IMR-90 (cell line): ENCODE measurements at regions not wholly inside any gene's neighbourhood (a gene's known extent, or its start where the extent isn't known, plus 50 kb on each side); places are given as distances from the start of the nearest gene placed in this dataset.

ENCODE experiments used
- ATAC-seq: fragments of 200-7000 bp; cut with Tn5 transposase; 2 replicates; pipeline ENCODE4 v1.9.1; 2020; ENCODE audit warnings: low read depth, mild to moderate bottlenecking, moderate library complexity
- BruUV-seq: library from RNA; stranded (reverse); fragments of 400-500 nt; replicated peaks from 2 replicates; lab custom pipeline; 2021; lab: Mats Ljungman, UMichigan
- CTCF ChIA-PET: fragments of 300-600 bp; formaldehyde crosslinking; extraction: SDS; loops from one replicate; lab custom pipeline; 2021; ENCODE audit warnings: antibody characterized with exemption; lab: Yijun Ruan, JAX
- POLR2A ChIA-PET: fragments of 300-600 bp; sonication (Branson Sonifier 250); formaldehyde crosslinking; loops from one replicate; lab custom pipeline; 2022; ENCODE audit warnings: antibody characterized with exemption; ENCODE audit not compliant: unreplicated experiment; lab: Charles Lee
- DNase-seq: peaks from one replicate; pipeline ENCODE4 v3.0.0; 2013
- H2AFZ ChIP-seq: replicated peaks from 2 replicates; pipeline ENCODE3; 2013; ENCODE audit warnings: low read length, mild to moderate bottlenecking; ENCODE audit not compliant: poor library complexity
- H2AK5ac ChIP-seq: 2 replicates; pipeline ENCODE4 v1.6.1; 2013; ENCODE audit warnings: low read depth, low read length, inconsistent platforms
- H2AK9ac ChIP-seq: replicated peaks from 2 replicates; pipeline ENCODE3; 2013; ENCODE audit warnings: mild to moderate bottlenecking, low read depth, low read length, moderate library complexity; ENCODE audit not compliant: poor library complexity
- H2BK120ac ChIP-seq: 2 replicates; pipeline ENCODE4 v1.6.1; 2013; ENCODE audit warnings: low read depth, low read length, inconsistent platforms
- H2BK15ac ChIP-seq: 3 replicates; pipeline ENCODE4 v1.6.1; 2013; ENCODE audit warnings: low read depth, low read length, inconsistent platforms
- H2BK20ac ChIP-seq: 2 replicates; pipeline ENCODE4 v1.6.1; 2013; ENCODE audit warnings: low read depth, mild to moderate bottlenecking, inconsistent platforms, low read length, moderate library complexity
- H2BK5ac ChIP-seq: 2 replicates; pipeline ENCODE4 v1.6.1; 2013; ENCODE audit warnings: mild to moderate bottlenecking, low read depth, low read length, inconsistent platforms; ENCODE audit not compliant: poor library complexity, severe bottlenecking
- H3K14ac ChIP-seq: replicated peaks from 2 replicates; pipeline ENCODE4 v1.6.1; 2013; ENCODE audit warnings: low read depth, low read length, inconsistent platforms
- H3K18ac ChIP-seq: 2 replicates; pipeline ENCODE4 v1.6.1; 2013; ENCODE audit warnings: low read depth, low read length, control low read depth
- H3K23ac ChIP-seq: 2 replicates; pipeline ENCODE4 v1.6.1; 2013; ENCODE audit warnings: low read depth, low read length, inconsistent platforms
- H3K27ac ChIP-seq: 2 replicates; pipeline ENCODE4 v1.5.1; 2013; ENCODE audit warnings: mild to moderate bottlenecking, control low read depth, low read length; ENCODE audit not compliant: insufficient read depth
- H3K27me3 ChIP-seq: 2 replicates; pipeline ENCODE4 v1.6.1; 2013; ENCODE audit warnings: low read length; ENCODE audit not compliant: control insufficient read depth, insufficient read depth
- H3K36me3 ChIP-seq: 2 replicates; pipeline ENCODE4 v1.6.1; 2013; ENCODE audit warnings: low read length, mixed read lengths; ENCODE audit not compliant: control insufficient read depth, insufficient read depth
- H3K4ac ChIP-seq: 2 replicates; pipeline ENCODE4 v1.6.1; 2013; ENCODE audit warnings: low read depth, low read length, inconsistent platforms
- H3K4me1 ChIP-seq: 2 replicates; pipeline ENCODE4 v1.6.1; 2013; ENCODE audit warnings: low read length, mixed read lengths; ENCODE audit not compliant: control insufficient read depth, insufficient read depth
- H3K4me2 ChIP-seq: 2 replicates; pipeline ENCODE4 v1.6.1; 2013; ENCODE audit warnings: low read depth, mild to moderate bottlenecking, control low read depth, low read length, moderate library complexity
- H3K4me3 ChIP-seq: 2 replicates; pipeline ENCODE4 v1.5.1; 2013; ENCODE audit warnings: low read depth, mild to moderate bottlenecking, control low read depth, low read length, moderate library complexity; ENCODE audit not compliant: insufficient read depth
- H3K56ac ChIP-seq: 2 replicates; pipeline ENCODE4 v1.6.1; 2013; ENCODE audit warnings: low read length, inconsistent platforms; ENCODE audit not compliant: insufficient read depth; ENCODE audit errors: extremely low read depth
- H3K79me1 ChIP-seq, 2 experiments: 2 replicates each; pipeline ENCODE4 v1.6.1; 2013; ENCODE audit warnings: low read length in 2 of 2, inconsistent platforms in 1 of 2, low read depth in 1 of 2
- H3K9ac ChIP-seq: 2 replicates; pipeline ENCODE4 v1.6.1; 2013; ENCODE audit warnings: low read depth, low read length, control low read depth
- H3K9me1 ChIP-seq: 2 replicates; pipeline ENCODE4 v1.6.1; 2013; ENCODE audit warnings: low read length, inconsistent platforms; ENCODE audit not compliant: insufficient read depth
- H3K9me3 ChIP-seq: 2 replicates; pipeline ENCODE4 v1.6.1; 2013; ENCODE audit warnings: low read length; ENCODE audit not compliant: control insufficient read depth, insufficient read depth
- H4K20me1 ChIP-seq: 2 replicates; pipeline ENCODE4 v1.6.1; 2013; ENCODE audit warnings: low read length, inconsistent platforms; ENCODE audit not compliant: insufficient read depth
- H4K5ac ChIP-seq: 2 replicates; pipeline ENCODE4 v1.6.1; 2013; ENCODE audit warnings: mild to moderate bottlenecking, low read depth, low read length, control low read depth
- H4K8ac ChIP-seq, 2 experiments: 2 replicates each; pipeline ENCODE4 v1.6.1; 2013; ENCODE audit warnings: low read depth in 2 of 2, low read length in 2 of 2, control low read depth in 1 of 2, inconsistent platforms in 1 of 2
- H4K91ac ChIP-seq: 2 replicates; pipeline ENCODE4 v1.6.1; 2013; ENCODE audit warnings: low read depth, low read length, inconsistent platforms; ENCODE audit not compliant: insufficient read depth
- CHD1 ChIP-seq: IDR thresholded peaks from 2 replicates; pipeline ENCODE4 v1.6.1; 2012; ENCODE audit warnings: low read depth, low read length, improper control_type of control experiment
- WGBS, 2 experiments: methylation state at CpG; one replicate each; pipeline versions ENCODE4 v1.1.5 to v1.1.7; 2013; ENCODE audit warnings: missing lambda C conversion rate in 2 of 2; ENCODE audit not compliant: insufficient read length in 1 of 2; ENCODE audit errors: extremely low coverage in 2 of 2; 5-methylcytosine and 5-hydroxymethylcytosine counted together
- dilution Hi-C: fragments of 300-500 bp; cut with HindIII; formaldehyde crosslinking; loops from one replicate; pipeline ENCODE4 v1.14.3; 2018; ENCODE audit warnings: low sequenced_read_pairs; ENCODE audit not compliant: unreplicated experiment
- in situ Hi-C: fragments of 300-500 bp; cut with MboI; formaldehyde crosslinking; loops from 3 replicates; pipeline ENCODE4 v1.14.3; 2019; ENCODE audit warnings: low sequenced_read_pairs, inconsistent platforms, mixed read lengths
- intact Hi-C: fragments of 100-400 bp; cut with micrococcal nuclease; formaldehyde crosslinking; loops from 2 replicates; pipeline ENCODE4 v1.10.0; 2022

DNA sequence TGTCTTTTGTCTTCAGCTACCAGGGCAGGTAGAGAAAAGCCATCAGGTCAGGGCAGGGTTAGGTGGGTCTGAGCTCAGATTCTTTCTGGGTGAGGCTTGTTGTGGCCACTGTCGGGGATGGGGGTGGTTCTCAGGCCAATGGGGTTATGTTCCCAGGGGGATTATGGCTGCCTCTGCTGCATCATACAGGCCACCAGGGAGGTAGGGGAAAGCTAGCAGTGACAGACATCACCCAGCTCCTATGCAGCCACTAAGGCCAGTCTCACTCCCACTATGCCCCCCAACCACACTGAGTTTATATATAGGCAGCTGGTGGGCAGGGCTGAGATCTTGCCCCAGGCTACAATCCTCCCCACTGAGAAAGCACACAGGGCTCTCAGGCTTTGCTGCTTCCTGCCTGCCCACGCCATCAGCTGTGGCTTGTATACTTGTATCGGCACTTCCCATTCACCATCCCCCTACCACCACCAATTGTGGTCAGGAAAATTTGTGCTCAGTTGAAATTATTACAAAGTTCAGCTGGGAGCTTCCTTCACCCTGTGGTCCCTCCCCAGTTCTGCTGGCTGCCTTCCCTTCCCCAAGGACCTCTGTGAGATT lies 72.6 kb upstream of the PTPN13 start:
- H3K4me2 ChIP-seq = no peak overlapping the region
- H2AFZ ChIP-seq = no peak overlapping the region
- H3K23ac ChIP-seq = no peak overlapping the region
- DNase-seq (no peak), ATAC-seq (no peak)
- no peak overlapping the region for H2BK5ac ChIP-seq
- H3K56ac ChIP-seq = no peak overlapping the region
- H3K36me3 ChIP-seq = no peaks in the 10 kb centered on the region
- dilution Hi-C loops = no loop called here
- no peak overlapping the region for H4K5ac ChIP-seq
- BruUV-seq = no TSS peak
- peaks cover 5% of the 10 kb centered on the region for H3K9me3 ChIP-seq
- intact Hi-C loops = no loop called here
- no peak overlapping the region for H3K27ac ChIP-seq
- H2AK5ac ChIP-seq = no peak overlapping the region
- TF ChIP-seq CHD1 = no peak
- no peaks in the 10 kb centered on the region for H3K79me1 ChIP-seq
- H2BK20ac ChIP-seq = no peak overlapping the region
- WGBS, 2 experiments = no CpG with 5 or more reads among the region's 3 CpGs
- no peak overlapping the region for H2AK9ac ChIP-seq
- POLR2A ChIA-PET = no interaction called here
- CTCF ChIA-PET = interaction anchor here (0.5 kb wide), 1 partner anchor 64 kb away, joined by 3 read pairs; no protein-coding TSS in a partner anchor
- no peak overlapping the region for H4K91ac ChIP-seq
- peaks cover 2% of the 10 kb centered on the region; the same call in 1 of the 2 replicates for H3K27me3 ChIP-seq
- H3K4ac ChIP-seq = no peak overlapping the region
- no peak overlapping the region for H4K8ac ChIP-seq
- H3K9me1 ChIP-seq = no peaks in the 10 kb centered on the region
- no peaks in the 10 kb centered on the region for H3K4me1 ChIP-seq
- no peak overlapping the region for H3K9ac ChIP-seq
- H3K4me3 ChIP-seq = no peak overlapping the region
- no peak overlapping the region for H2BK15ac ChIP-seq
- in situ Hi-C loops = loop anchor here (25.0 kb wide), 1 partner anchor 716 kb away; no protein-coding TSS in a partner anchor
- no peak overlapping the region for H3K14ac ChIP-seq
- no peaks in the 10 kb centered on the region for H4K20me1 ChIP-seq
- H2BK120ac ChIP-seq = no peak overlapping the region
- H3K18ac ChIP-seq = no peak overlapping the region
